Left lung (tissue), 4 donors: ENCODE measurements at regions not wholly inside any gene's neighbourhood (a gene's known extent, or its start where the extent isn't known, plus 50 kb on each side); places are given as distances from the start of the nearest gene placed in this dataset.

ENCODE experiments used
- ATAC-seq: fragments of 200-7000 bp; cut with Tn5 transposase; one replicate; pipeline ENCODE4 v1.9.1; 2020; ENCODE audit warnings: moderate library complexity
- DNase-seq, 4 donors: peaks; one replicate each; pipeline ENCODE4 v3.0.0-alpha.2; 2013 to 2020
- H3K27ac ChIP-seq, 2 donors: fragments of 200-600 bp; sonication (generic) in 1 of 2; one replicate each; pipeline versions ENCODE4 v1.5.0 to v1.8.0; 2020 to 2021
- H3K27me3 ChIP-seq, 2 donors: fragments of 200-600 bp; sonication (generic) in 1 of 2; one replicate each; pipeline versions ENCODE4 v1.5.0 to v1.8.0; 2020 to 2021
- H3K36me3 ChIP-seq, 2 donors: fragments of 200-600 bp; sonication (generic) in 1 of 2; one replicate each; pipeline versions ENCODE4 v1.5.0 to v1.8.0; 2020 to 2021
- H3K4me1 ChIP-seq, 2 donors: fragments of 200-600 bp; one replicate each; pipeline ENCODE4 v1.8.0; 2021
- H3K4me3 ChIP-seq, 2 donors: fragments of 200-600 bp; sonication (generic) in 1 of 2; one replicate each; pipeline versions ENCODE4 v1.5.0 to v1.8.0; 2020 to 2021; ENCODE audit warnings: mild to moderate bottlenecking in 1 of 2
- H3K9me3 ChIP-seq, 2 donors: fragments of 200-600 bp; sonication (generic) in 1 of 2; one replicate each; pipeline versions ENCODE4 v1.5.0 to v1.8.0; 2020 to 2021
- intact Hi-C, 2 donors: fragments of 100-400 bp; cut with DNase I; formaldehyde crosslinking; loops; one replicate each; pipeline versions ENCODE4 v1.11.2 to v1.14.2; 2022
- TF ChIP-seq, protein P1 (sequence below), 2 donors: fragments of 200-600 bp; sonication (generic) in 1 of 2; IDR thresholded peaks; one replicate each; pipeline versions ENCODE4 v1.5.0 to v1.8.0; 2021; ENCODE audit warnings: antibody characterized with exemption in 2 of 2
- donor health status: DM: no; HTN: yes; CAD: no.
- donor health status: DM: no; HTN: no; CAD: no.

- Histone ChIP-seq H3K27me3 (no peaks in the 10 kb centered on the region), H3K4me3 (no peak overlapping the region), H3K36me3 (no peaks in the 10 kb centered on the region), H3K27ac (no peak overlapping the region), H3K9me3 (no peaks in the 10 kb centered on the region), H3K4me1 (no peaks in the 10 kb centered on the region)
- DNase-seq (no peak), ATAC-seq (no peak)
- intact Hi-C loops = no loop called here
- TF ChIP-seq, protein P1, sequence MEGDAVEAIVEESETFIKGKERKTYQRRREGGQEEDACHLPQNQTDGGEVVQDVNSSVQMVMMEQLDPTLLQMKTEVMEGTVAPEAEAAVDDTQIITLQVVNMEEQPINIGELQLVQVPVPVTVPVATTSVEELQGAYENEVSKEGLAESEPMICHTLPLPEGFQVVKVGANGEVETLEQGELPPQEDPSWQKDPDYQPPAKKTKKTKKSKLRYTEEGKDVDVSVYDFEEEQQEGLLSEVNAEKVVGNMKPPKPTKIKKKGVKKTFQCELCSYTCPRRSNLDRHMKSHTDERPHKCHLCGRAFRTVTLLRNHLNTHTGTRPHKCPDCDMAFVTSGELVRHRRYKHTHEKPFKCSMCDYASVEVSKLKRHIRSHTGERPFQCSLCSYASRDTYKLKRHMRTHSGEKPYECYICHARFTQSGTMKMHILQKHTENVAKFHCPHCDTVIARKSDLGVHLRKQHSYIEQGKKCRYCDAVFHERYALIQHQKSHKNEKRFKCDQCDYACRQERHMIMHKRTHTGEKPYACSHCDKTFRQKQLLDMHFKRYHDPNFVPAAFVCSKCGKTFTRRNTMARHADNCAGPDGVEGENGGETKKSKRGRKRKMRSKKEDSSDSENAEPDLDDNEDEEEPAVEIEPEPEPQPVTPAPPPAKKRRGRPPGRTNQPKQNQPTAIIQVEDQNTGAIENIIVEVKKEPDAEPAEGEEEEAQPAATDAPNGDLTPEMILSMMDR (IDR thresholded peaks at IDR 0.05) = no peak
Observed at GRCh38 chr13:22468824-22469223, 712.0 kb upstream of the SGCG start.

DNA sequence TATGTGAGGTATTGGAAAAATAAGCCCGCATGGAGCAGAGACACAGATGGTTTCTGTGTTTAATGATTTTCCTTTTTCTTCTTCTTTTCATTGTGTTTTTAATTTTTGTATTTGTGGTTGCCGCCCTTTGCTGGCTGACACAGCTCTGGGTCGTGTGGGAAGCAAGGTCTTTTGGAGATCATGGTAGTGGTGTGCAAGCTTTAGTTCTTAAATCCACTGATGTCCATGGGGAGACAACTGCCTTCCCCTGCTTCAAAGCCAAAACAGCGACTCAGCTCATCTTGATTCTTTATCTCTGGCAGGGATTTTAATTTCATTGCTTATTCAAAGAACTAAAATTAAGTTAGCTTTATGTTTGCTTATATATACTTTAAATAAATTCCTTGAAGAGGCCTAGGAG is 711.3 kb upstream of the SGCG start:
- no peak overlapping the region for H3K4me3 ChIP-seq
- TF ChIP-seq, protein P1 (IDR thresholded peaks at IDR 0.05) = no peak
- H3K4me1 ChIP-seq = no peaks in the 10 kb centered on the region
- ATAC-seq (no peak), DNase-seq (no peak)
- H3K27ac ChIP-seq = no peak overlapping the region
- no peaks in the 10 kb centered on the region for H3K9me3 ChIP-seq
- H3K27me3 ChIP-seq = no peaks in the 10 kb centered on the region
- intact Hi-C loops = no loop called here
- no peaks in the 10 kb centered on the region for H3K36me3 ChIP-seq

DNA sequence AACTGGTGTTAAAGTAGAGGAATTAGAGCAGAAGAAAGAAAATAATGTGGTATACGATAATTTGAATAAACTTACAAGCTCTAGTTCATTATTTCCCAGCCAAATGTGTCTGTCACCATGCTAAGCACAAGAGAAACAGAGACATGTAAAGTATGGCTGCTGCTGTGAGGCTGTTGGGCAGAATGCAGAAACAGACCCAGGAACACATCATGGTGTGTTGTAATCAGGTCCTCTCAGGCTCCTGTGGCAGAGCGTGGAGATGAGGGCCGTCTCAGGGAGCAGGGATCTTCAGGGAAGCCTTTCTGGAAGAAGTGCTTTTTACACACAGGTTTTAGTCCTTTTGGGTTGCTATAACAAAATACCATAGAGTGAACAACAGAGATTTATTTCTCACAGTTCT is 710.7 kb upstream of the SGCG start:
- no peaks in the 10 kb centered on the region for H3K27me3 ChIP-seq
- TF ChIP-seq, protein P1 (IDR thresholded peaks at IDR 0.05) = no peak
- ATAC-seq = no peak
- no peak overlapping the region for H3K4me3 ChIP-seq
- no peaks in the 10 kb centered on the region for H3K36me3 ChIP-seq
- intact Hi-C loops = no loop called here
- no peak overlapping the region for H3K27ac ChIP-seq
- H3K9me3 ChIP-seq = no peaks in the 10 kb centered on the region
- H3K4me1 ChIP-seq = no peaks in the 10 kb centered on the region
- no peak for DNase-seq

DNA sequence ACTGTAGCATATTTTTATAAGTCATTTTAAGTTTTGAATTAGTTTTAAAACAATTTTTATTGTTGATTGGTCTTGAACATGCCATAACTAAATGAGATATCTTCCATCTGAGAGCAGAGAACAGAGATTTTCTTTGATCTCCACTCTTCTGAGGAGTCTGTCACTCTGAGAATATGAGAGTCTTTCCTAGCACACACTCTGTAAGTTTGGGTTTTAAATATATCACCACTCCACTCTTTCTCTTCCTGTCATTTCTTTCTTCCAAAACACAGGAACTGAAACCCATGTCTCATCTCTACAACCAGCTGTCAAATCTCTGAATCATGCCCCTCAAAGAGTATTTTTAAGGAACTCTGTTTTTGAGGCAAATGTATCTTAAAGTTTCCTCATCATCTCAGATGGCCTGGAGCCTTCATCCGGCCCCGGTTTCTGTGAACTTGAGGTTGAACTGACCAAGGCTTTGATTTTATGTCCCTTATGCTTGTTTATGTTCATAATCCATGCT is 698.2 kb upstream of the SGCG start:
- Histone ChIP-seq H3K27ac (no peak overlapping the region), H3K4me3 (no peak overlapping the region)

DNA sequence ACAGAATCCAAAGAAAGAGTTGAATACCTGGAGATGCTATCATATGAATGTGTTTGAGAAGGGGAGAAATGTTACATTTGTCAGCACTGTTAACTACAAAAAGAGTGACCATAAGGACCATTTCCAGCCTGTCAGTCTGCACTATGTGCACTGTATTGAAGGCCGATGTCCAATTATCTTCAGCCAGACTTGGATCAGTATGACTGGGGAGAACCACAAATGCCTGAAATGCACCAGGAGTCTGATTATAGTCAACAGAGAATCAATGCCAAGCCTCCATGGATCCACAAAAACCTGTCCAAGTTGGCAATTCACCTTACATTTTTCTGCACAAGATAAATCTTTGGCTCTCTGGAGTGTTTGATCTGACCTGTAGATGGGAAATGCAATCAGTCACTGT is 697.5 kb upstream of the SGCG start:
- H3K36me3 ChIP-seq = no peaks in the 10 kb centered on the region
- H3K9me3 ChIP-seq = peaks cover 0 to 7% of the 10 kb centered on the region in 2 donors
- ATAC-seq (no peak), DNase-seq (no peak)
- intact Hi-C loops = no loop called here
- H3K4me3 ChIP-seq = no peak overlapping the region
- no peaks in the 10 kb centered on the region for H3K27me3 ChIP-seq
- H3K4me1 ChIP-seq = no peaks in the 10 kb centered on the region
- H3K27ac ChIP-seq = no peak overlapping the region
- TF ChIP-seq, protein P1 (IDR thresholded peaks at IDR 0.05) = no peak

More for the DNA sequence above, 698.2 kb upstream of the SGCG start:
- TF ChIP-seq, protein P1 (IDR thresholded peaks at IDR 0.05) = no peak
- no peak for ATAC-seq
- Histone ChIP-seq H3K36me3 (no peaks in the 10 kb centered on the region), H3K4me1 (no peaks in the 10 kb centered on the region), H3K27me3 (no peaks in the 10 kb centered on the region), H3K9me3 (peaks cover 0 to 7% of the 10 kb centered on the region in 2 donors)
- DNase-seq = no peak
- intact Hi-C loops = no loop called here
